ENCODE measurements at regions not wholly inside any gene's neighbourhood (a gene's known extent, or its start where the extent isn't known, plus 50 kb on each side); places are given as distances from the start of the nearest gene placed in this dataset.

DNA sequence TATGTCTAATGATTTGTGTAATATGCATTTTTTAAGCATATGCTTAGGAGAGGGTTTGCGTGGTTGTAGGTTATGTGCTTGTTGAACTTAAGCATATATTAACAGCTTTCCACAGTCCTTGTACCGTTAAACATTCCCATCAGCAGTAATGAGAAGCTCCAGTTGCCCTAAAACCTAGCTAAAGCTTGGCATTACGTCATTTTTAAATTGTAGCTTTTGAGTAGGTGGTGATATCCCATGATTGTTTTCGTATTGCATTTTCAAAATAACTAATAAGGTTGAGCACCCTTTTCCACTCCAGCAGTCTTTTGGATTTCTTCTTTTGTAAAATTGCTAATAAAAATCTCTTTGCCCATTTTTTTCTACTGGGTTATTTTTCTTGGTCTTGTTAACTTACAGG is 453.1 kb upstream of the GCFC2 start:
- ATAC-seq (ENCODE audit: low read depth), result no peak

DNA sequence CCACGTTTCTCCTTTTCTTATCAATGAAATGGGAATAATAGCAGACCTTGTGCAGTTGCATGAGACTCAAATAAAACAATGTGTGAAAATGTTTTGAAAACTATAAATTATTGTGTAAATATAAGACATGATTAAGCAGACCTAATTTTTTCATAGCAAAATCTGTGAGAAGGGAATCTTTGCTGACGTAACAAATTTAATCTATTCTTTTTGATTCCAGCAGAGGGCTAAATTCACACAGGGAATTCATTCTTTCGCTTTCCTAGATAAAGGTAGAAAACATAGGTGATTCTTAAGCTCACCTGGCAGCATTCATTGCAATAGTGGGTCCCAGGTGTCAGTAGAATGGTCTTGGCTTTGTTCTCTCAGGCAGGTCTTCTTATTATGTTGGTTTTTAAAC is 450.0 kb upstream of the GCFC2 start:
- Histone ChIP-seq H3K4me3 (ENCODE audit: severe bottlenecking) (no peak overlapping the region), H3K36me3 (ENCODE audit: low read depth) (no peaks in the 10 kb centered on the region), H3K27ac (ENCODE audit: poor library complexity, severe bottlenecking) (no peak overlapping the region), H3K4me1 (ENCODE audit: insufficient read depth, poor library complexity, severe bottlenecking) (no peaks in the 10 kb centered on the region), H3K9me3 (ENCODE audit: severe bottlenecking) (no peaks in the 10 kb centered on the region), H3K27me3 (ENCODE audit: insufficient read depth, poor library complexity, severe bottlenecking) (no peaks in the 10 kb centered on the region)
- DNase-seq (ENCODE audit: low spot score) (no peak), ATAC-seq (ENCODE audit: low read depth) (no peak)
- no peak for TF ChIP-seq CTCF (IDR thresholded peaks at IDR 0.05; ENCODE audit: poor library complexity, severe bottlenecking)

More for the DNA sequence above, 453.1 kb upstream of the GCFC2 start:
- H3K4me3 ChIP-seq (ENCODE audit: severe bottlenecking), result no peak overlapping the region
- no peaks in the 10 kb centered on the region for H3K9me3 ChIP-seq (ENCODE audit: severe bottlenecking)
- no peak for TF ChIP-seq CTCF (IDR thresholded peaks at IDR 0.05; ENCODE audit: poor library complexity, severe bottlenecking)
- no peaks in the 10 kb centered on the region for H3K36me3 ChIP-seq (ENCODE audit: low read depth)
- H3K4me1 ChIP-seq (ENCODE audit: insufficient read depth, poor library complexity, severe bottlenecking), result no peaks in the 10 kb centered on the region
- no peak for DNase-seq (ENCODE audit: low spot score)
- peaks cover 4% of the 10 kb centered on the region for H3K27me3 ChIP-seq (ENCODE audit: insufficient read depth, poor library complexity, severe bottlenecking)
- no peak overlapping the region for H3K27ac ChIP-seq (ENCODE audit: poor library complexity, severe bottlenecking)

GRCh38 chr2:76159042-76159648 is 448.4 kb upstream of the GCFC2 start:
- H3K36me3 ChIP-seq (ENCODE audit: low read depth), result no peaks in the 10 kb centered on the region
- H3K4me3 ChIP-seq (ENCODE audit: severe bottlenecking), result no peak overlapping the region
- DNase-seq (ENCODE audit: low spot score) (no peak), ATAC-seq (ENCODE audit: low read depth) (no peak)
- no peaks in the 10 kb centered on the region for H3K4me1 ChIP-seq (ENCODE audit: insufficient read depth, poor library complexity, severe bottlenecking)
- no peak for TF ChIP-seq CTCF (IDR thresholded peaks at IDR 0.05; ENCODE audit: poor library complexity, severe bottlenecking)
- H3K27me3 ChIP-seq (ENCODE audit: insufficient read depth, poor library complexity, severe bottlenecking), result no peaks in the 10 kb centered on the region
- H3K9me3 ChIP-seq (ENCODE audit: severe bottlenecking), result no peaks in the 10 kb centered on the region
- no peak overlapping the region for H3K27ac ChIP-seq (ENCODE audit: poor library complexity, severe bottlenecking)

DNA sequence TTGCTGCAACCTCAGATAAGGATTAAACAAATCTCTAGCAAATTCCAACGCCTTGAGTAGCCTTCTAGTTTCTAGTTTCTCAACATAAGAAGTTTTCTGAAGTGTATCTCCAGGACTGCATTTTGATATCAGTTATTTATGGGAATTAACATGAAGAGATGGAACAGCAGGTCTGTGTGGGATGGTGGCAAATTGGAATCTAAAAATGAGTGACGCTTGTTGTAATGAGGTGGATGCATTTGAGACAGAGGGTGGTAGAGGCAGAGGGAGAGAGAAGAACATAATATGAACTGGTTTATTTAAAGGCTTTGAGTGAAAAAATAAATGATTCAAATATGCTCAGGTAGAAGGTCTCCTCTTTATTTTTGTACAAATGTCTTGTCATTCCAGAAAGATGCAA is 446.8 kb upstream of the GCFC2 start:
- TF ChIP-seq CTCF (IDR thresholded peaks at IDR 0.05; ENCODE audit: poor library complexity, severe bottlenecking), result no peak
- no peaks in the 10 kb centered on the region for H3K27me3 ChIP-seq (ENCODE audit: insufficient read depth, poor library complexity, severe bottlenecking)
- H3K9me3 ChIP-seq (ENCODE audit: severe bottlenecking), result no peaks in the 10 kb centered on the region
- H3K27ac ChIP-seq (ENCODE audit: poor library complexity, severe bottlenecking), result no peak overlapping the region
- H3K4me3 ChIP-seq (ENCODE audit: severe bottlenecking), result no peak overlapping the region
- no peak for ATAC-seq (ENCODE audit: low read depth)
- H3K4me1 ChIP-seq (ENCODE audit: insufficient read depth, poor library complexity, severe bottlenecking), result no peaks in the 10 kb centered on the region
- H3K36me3 ChIP-seq (ENCODE audit: low read depth), result no peaks in the 10 kb centered on the region
- no peak for DNase-seq (ENCODE audit: low spot score)

- DNase-seq (ENCODE audit: low spot score) (no peak), ATAC-seq (ENCODE audit: low read depth) (no peak)
- Histone ChIP-seq H3K4me3 (ENCODE audit: severe bottlenecking) (no peak overlapping the region), H3K4me1 (ENCODE audit: insufficient read depth, poor library complexity, severe bottlenecking) (no peaks in the 10 kb centered on the region), H3K27ac (ENCODE audit: poor library complexity, severe bottlenecking) (no peak overlapping the region), H3K27me3 (ENCODE audit: insufficient read depth, poor library complexity, severe bottlenecking) (no peaks in the 10 kb centered on the region), H3K36me3 (ENCODE audit: low read depth) (no peaks in the 10 kb centered on the region), H3K9me3 (ENCODE audit: severe bottlenecking) (no peaks in the 10 kb centered on the region)
- no peak for TF ChIP-seq CTCF (IDR thresholded peaks at IDR 0.05; ENCODE audit: poor library complexity, severe bottlenecking)
Observed at GRCh38 chr2:76154981-76155380, 444.3 kb upstream of the GCFC2 start.
